ENCODE measurements at regions not wholly inside any gene's neighbourhood (a gene's known extent, or its start where the extent isn't known, plus 50 kb on each side); places are given as distances from the start of the nearest gene placed in this dataset.

DNA sequence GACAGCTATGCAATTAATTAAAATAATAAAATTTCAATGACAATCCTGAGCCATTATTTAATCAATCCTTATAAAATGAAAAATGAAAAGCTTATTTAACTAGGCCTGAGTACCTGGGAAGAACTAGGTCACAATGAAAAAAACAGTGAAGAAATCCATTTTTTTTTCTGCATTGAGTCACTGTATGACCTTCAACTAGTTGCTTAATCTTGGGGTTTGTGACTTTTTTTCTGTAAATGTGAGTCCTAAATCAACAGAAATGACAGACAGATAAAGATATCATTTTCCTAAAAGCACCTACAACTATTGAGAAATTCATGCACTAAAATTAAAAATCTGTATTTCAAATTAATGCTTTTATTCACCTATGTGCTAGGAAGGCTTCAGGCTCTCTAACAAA is 96.8 kb downstream of the TMEM26 start:
- Histone ChIP-seq H3K36me3 (ENCODE audit: control insufficient read depth, insufficient read depth, low read length, severe bottlenecking) (no peaks in the 10 kb centered on the region), H3K4me3 (ENCODE audit: low read length) (no peak overlapping the region), H3K4me1 (ENCODE audit: control insufficient read depth, insufficient read depth, low read length) (no peaks in the 10 kb centered on the region), H3K9me3 (ENCODE audit: control insufficient read depth, low read length) (no peaks in the 10 kb centered on the region), H3K9ac (ENCODE audit: low read length) (no peak overlapping the region), H3K27me3 (replicated peaks; ENCODE audit: control insufficient read depth, insufficient read depth, low read length) (no peaks in the 10 kb centered on the region)
- peak; percentile 39 for DNase-seq (ENCODE audit: low read depth)

DNA sequence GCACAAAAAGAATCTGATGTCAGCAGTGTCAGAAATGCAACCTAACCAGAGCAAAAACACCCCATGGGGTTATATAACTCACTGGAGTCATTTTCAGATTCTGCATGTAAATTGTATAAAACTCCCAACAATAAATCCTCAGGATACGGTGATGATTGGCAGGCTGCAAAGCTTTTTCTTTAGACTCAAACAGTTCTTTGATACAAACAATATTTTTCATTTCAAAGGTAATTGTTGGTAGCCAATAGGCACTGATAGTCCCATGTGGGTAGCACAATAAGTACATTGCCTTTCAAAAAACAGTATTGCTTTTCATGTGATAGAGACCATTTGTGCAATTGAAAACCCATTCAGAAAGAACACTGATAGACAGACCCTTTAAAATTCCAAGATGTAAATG is 98.0 kb downstream of the TMEM26 start:
- H3K27me3 ChIP-seq (replicated peaks; ENCODE audit: control insufficient read depth, insufficient read depth, low read length): no peaks in the 10 kb centered on the region
- no peak overlapping the region for H3K9ac ChIP-seq (ENCODE audit: low read length)
- no peaks in the 10 kb centered on the region for H3K36me3 ChIP-seq (ENCODE audit: control insufficient read depth, insufficient read depth, low read length, severe bottlenecking)
- no peaks in the 10 kb centered on the region for H3K9me3 ChIP-seq (ENCODE audit: control insufficient read depth, low read length)
- no peaks in the 10 kb centered on the region for H3K4me1 ChIP-seq (ENCODE audit: control insufficient read depth, insufficient read depth, low read length)
- no peak for DNase-seq (ENCODE audit: low read depth)
- H3K4me3 ChIP-seq (ENCODE audit: low read length): no peak overlapping the region

DNA sequence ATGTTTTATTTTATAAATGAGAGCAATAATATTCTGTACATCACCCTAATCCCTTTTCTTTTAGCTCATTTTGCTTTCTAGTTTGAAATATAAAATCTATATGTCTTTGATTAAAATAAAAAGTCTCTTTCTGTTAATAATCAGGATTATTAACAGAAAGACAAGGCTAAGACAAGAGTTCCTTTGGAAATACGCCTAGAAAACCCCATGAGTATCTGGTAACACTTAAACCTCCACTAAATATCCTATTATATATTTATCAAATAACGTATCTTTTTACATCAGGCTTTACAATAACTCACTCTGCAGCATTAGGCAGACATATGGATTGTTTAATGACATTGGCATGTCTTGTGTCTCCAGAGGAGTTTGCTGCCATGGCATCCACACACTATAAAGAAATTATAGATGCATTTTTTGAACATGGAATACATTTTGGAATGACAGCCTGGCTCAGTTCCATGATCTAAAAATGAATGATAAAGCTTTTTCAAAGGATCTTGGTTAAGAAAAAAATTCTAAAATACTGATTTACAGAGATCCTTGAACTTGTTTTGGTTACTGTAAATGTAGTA is 98.7 kb downstream of the TMEM26 start:
- DNase-seq (ENCODE audit: low read depth): no peak
- H3K4me3 ChIP-seq (ENCODE audit: low read length): no peak overlapping the region
- H3K9ac ChIP-seq (ENCODE audit: low read length): no peak overlapping the region
- H3K36me3 ChIP-seq (ENCODE audit: control insufficient read depth, insufficient read depth, low read length, severe bottlenecking): no peaks in the 10 kb centered on the region
- H3K9me3 ChIP-seq (ENCODE audit: control insufficient read depth, low read length): no peaks in the 10 kb centered on the region
- no peaks in the 10 kb centered on the region for H3K4me1 ChIP-seq (ENCODE audit: control insufficient read depth, insufficient read depth, low read length)
- H3K27me3 ChIP-seq (replicated peaks; ENCODE audit: control insufficient read depth, insufficient read depth, low read length): no peaks in the 10 kb centered on the region

DNA sequence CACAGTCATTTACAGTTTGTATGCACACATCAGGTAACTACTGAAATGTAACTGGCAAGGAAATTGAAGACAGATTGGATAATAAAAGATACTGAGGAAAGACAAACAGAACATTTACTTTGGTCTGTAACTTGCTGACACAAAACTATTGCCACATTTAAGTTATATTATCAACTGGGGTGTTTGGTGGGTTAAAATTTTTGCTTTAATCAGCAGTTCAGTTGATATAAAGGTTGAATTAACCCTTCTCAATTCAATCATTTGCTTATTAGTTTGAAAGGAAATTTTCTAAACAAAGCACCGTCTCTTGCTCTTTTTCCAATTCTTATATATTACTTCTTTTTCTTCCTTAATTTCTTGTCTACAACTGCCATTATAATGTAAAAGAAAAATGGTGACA is 102.4 kb downstream of the TMEM26 start:
- no peaks in the 10 kb centered on the region for H3K36me3 ChIP-seq (ENCODE audit: control insufficient read depth, insufficient read depth, low read length, severe bottlenecking)
- no peak for DNase-seq (ENCODE audit: low read depth)
- no peaks in the 10 kb centered on the region for H3K4me1 ChIP-seq (ENCODE audit: control insufficient read depth, insufficient read depth, low read length)
- no peaks in the 10 kb centered on the region for H3K27me3 ChIP-seq (replicated peaks; ENCODE audit: control insufficient read depth, insufficient read depth, low read length)
- no peak overlapping the region for H3K4me3 ChIP-seq (ENCODE audit: low read length)
- no peak overlapping the region for H3K9ac ChIP-seq (ENCODE audit: low read length)
- H3K9me3 ChIP-seq (ENCODE audit: control insufficient read depth, low read length): no peaks in the 10 kb centered on the region

DNA sequence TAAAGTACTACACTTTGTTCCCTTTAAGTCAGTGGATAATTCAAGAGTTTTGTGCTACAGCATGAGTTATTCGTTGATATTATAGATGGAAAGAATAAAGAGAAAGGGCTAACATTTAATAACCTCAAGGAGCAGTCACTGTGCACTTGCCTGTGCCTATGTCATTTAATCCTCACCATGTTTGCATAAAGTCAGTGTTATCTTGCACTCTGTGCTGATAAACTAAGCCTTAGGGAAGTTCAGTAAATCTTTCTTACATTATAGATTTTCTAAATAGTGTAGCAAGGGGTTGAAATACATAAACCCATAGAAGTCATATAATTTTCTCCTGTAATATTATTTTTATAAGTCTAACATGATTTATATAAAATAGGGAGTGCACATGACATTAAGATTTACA is 103.1 kb downstream of the TMEM26 start:
- H3K36me3 ChIP-seq (ENCODE audit: control insufficient read depth, insufficient read depth, low read length, severe bottlenecking): no peaks in the 10 kb centered on the region
- H3K4me1 ChIP-seq (ENCODE audit: control insufficient read depth, insufficient read depth, low read length): no peaks in the 10 kb centered on the region
- no peak overlapping the region for H3K9ac ChIP-seq (ENCODE audit: low read length)
- no peaks in the 10 kb centered on the region for H3K9me3 ChIP-seq (ENCODE audit: control insufficient read depth, low read length)
- DNase-seq (ENCODE audit: low read depth): no peak
- H3K27me3 ChIP-seq (replicated peaks; ENCODE audit: control insufficient read depth, insufficient read depth, low read length): no peaks in the 10 kb centered on the region
- no peak overlapping the region for H3K4me3 ChIP-seq (ENCODE audit: low read length)

DNA sequence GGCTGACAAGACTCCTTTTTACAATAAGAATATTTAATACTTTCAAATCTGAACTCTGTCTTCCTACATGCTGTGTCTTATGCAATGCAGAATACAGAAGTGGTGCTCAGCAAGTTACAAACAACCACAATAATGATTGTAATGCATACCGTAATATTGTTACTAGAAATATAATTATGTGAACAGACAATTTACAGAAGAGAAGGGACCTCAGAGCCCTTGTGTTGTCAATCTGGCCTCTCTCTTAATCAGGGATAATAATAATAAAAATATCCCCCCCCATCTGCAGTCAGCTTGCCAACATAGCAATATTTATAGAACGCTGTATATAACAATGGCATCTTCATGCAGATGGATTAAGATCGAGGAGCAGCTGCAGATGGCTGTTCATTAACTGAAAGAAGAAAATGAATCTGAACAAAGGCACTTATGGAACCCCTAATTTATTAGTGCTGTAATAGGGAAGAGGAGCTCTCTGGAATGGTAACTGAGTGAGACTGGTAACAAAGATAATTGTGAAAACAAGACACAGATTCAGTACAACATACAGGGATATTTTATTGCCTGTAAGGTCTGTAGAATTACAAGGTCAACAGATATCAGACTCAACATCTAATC is 106.3 kb downstream of the TMEM26 start:
- Histone ChIP-seq H3K9ac (ENCODE audit: low read length) (no peak overlapping the region), H3K4me1 (ENCODE audit: control insufficient read depth, insufficient read depth, low read length) (no peaks in the 10 kb centered on the region), H3K27me3 (replicated peaks; ENCODE audit: control insufficient read depth, insufficient read depth, low read length) (no peaks in the 10 kb centered on the region), H3K36me3 (ENCODE audit: control insufficient read depth, insufficient read depth, low read length, severe bottlenecking) (no peaks in the 10 kb centered on the region), H3K4me3 (ENCODE audit: low read length) (no peak overlapping the region), H3K9me3 (ENCODE audit: control insufficient read depth, low read length) (no peaks in the 10 kb centered on the region)
- peak; percentile 27 for DNase-seq (ENCODE audit: low read depth)

DNA sequence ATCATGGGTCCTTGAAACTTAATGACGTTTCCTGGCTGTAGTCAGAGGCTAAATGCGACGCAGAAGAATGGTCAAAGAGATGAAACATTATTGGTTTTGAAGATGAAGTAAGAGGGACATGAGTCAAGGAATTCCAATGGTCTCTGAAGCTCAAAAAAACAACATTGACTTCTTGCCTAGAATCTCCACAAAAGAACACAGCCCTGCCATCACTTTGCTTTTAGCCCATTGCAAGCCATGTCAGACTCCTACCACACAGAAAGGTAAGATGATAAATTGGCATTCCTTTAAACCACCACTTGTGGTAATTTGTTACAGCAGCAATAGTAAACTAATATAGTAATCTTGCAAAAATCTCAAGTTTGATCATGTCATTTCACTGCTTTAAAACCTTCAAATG is 109.4 kb downstream of the TMEM26 start:
- no peaks in the 10 kb centered on the region for H3K4me1 ChIP-seq (ENCODE audit: control insufficient read depth, insufficient read depth, low read length)
- H3K9ac ChIP-seq (ENCODE audit: low read length): no peak overlapping the region
- no peak for DNase-seq (ENCODE audit: low read depth)
- H3K9me3 ChIP-seq (ENCODE audit: control insufficient read depth, low read length): no peaks in the 10 kb centered on the region
- H3K4me3 ChIP-seq (ENCODE audit: low read length): no peak overlapping the region
- no peaks in the 10 kb centered on the region for H3K36me3 ChIP-seq (ENCODE audit: control insufficient read depth, insufficient read depth, low read length, severe bottlenecking)
- H3K27me3 ChIP-seq (replicated peaks; ENCODE audit: control insufficient read depth, insufficient read depth, low read length): no peaks in the 10 kb centered on the region

DNA sequence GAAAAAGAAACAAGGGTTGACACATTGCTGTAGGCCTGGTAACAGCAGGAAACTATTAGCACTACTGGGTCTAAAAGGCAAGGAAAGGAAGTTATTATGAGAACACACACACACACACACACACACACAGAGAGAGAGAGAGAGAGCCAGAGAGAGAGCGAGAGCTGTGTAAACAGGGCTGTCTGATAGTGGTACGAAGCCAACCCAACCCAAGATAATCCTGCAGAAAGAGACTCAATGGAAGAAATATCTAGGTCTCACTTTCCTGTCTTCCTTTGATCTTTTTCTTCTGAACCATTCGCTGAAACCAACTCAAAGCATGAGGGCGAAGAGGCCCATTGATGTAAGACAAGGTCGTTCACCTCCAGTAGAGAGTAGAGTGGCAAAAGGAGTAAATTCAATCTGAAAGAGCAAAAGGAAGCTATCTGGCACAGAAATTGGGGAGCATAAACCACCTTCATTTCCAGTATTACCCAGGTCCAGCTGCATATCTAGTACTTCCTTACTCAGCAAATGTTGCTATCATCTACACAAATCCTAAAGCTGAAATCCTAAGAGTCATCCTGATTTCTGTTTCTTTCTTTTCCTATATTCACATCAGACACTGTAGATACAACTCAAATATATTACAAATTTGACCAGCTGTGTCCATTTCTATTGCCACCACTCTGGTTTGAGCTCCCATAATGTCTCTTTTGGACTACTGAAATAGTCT is 110.2 kb downstream of the TMEM26 start:
- DNase-seq (ENCODE audit: low read depth): no peak
- H3K4me1 ChIP-seq (ENCODE audit: control insufficient read depth, insufficient read depth, low read length): no peaks in the 10 kb centered on the region
- no peak overlapping the region for H3K9ac ChIP-seq (ENCODE audit: low read length)
- H3K4me3 ChIP-seq (ENCODE audit: low read length): no peak overlapping the region
- H3K9me3 ChIP-seq (ENCODE audit: control insufficient read depth, low read length): no peaks in the 10 kb centered on the region
- H3K27me3 ChIP-seq (replicated peaks; ENCODE audit: control insufficient read depth, insufficient read depth, low read length): no peaks in the 10 kb centered on the region
- H3K36me3 ChIP-seq (ENCODE audit: control insufficient read depth, insufficient read depth, low read length, severe bottlenecking): no peaks in the 10 kb centered on the region

DNA sequence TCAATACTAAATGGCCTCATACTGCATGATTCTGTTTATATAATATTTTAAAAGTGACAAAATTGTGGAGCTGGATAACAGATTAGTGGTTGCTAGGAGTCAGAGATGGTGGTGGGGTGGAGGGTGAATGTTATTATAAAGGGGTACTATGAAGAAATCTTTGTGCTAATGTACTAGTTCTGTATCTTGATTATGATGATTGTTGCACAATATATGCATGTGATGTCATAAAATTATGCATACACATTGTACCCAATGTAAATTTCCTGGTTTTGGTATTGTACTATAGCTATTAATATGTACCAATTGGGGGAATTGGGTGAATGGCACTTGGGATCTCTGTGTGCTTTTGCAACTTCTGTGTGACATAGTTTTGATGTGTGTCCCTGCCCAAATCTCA is 112.2 kb downstream of the TMEM26 start:
- no peaks in the 10 kb centered on the region for H3K36me3 ChIP-seq (ENCODE audit: control insufficient read depth, insufficient read depth, low read length, severe bottlenecking)
- no peaks in the 10 kb centered on the region for H3K27me3 ChIP-seq (replicated peaks; ENCODE audit: control insufficient read depth, insufficient read depth, low read length)
- H3K9ac ChIP-seq (ENCODE audit: low read length): no peak overlapping the region
- H3K4me1 ChIP-seq (ENCODE audit: control insufficient read depth, insufficient read depth, low read length): no peaks in the 10 kb centered on the region
- no peak overlapping the region for H3K4me3 ChIP-seq (ENCODE audit: low read length)
- no peak for DNase-seq (ENCODE audit: low read depth)
- H3K9me3 ChIP-seq (ENCODE audit: control insufficient read depth, low read length): no peaks in the 10 kb centered on the region

DNA sequence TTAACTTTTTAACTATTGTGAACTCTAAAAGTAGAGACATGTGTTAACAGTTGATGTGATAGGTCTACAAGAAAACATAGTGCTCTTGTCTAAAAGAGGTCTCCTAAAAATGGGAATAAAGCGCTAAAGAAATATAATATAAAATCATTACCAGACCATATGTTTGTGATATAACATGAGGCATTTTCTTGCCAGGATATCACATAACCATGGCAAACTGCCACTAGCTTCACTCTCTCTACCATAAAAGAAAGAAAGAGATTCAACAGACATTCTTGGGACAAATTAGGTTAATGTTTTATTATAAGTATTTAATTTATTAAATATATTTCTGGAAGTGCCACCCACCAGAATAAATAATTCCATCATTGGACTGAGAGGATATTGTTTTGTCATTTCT is 115.0 kb downstream of the TMEM26 start:
- Histone ChIP-seq H3K9ac (ENCODE audit: low read length) (no peak overlapping the region), H3K9me3 (ENCODE audit: control insufficient read depth, low read length) (no peaks in the 10 kb centered on the region), H3K27me3 (replicated peaks; ENCODE audit: control insufficient read depth, insufficient read depth, low read length) (no peaks in the 10 kb centered on the region), H3K4me1 (ENCODE audit: control insufficient read depth, insufficient read depth, low read length) (no peaks in the 10 kb centered on the region), H3K36me3 (ENCODE audit: control insufficient read depth, insufficient read depth, low read length, severe bottlenecking) (no peaks in the 10 kb centered on the region), H3K4me3 (ENCODE audit: low read length) (no peak overlapping the region)
- peak; percentile 16 for DNase-seq (ENCODE audit: low read depth)

DNA sequence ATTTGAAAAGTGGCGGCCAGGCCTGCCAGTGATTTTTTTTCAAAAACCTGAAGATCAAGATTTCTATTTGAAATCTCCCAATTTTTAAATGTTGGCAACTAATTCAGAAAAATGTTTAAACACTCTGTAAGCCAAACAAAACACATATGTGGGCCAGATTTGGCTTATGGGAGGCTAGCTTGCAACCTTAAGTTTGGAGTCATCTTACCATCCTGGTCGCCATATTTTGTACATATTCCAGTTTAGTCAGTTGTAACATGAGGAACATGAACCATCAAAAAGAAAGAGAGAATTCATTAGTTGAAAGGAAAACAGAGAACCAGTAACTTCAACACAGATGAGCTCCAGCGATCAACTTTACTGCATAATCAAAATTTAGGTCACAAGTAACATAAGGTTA is 115.4 kb downstream of the TMEM26 start:
- Histone ChIP-seq H3K9me3 (ENCODE audit: control insufficient read depth, low read length) (no peaks in the 10 kb centered on the region), H3K36me3 (ENCODE audit: control insufficient read depth, insufficient read depth, low read length, severe bottlenecking) (no peaks in the 10 kb centered on the region), H3K4me1 (ENCODE audit: control insufficient read depth, insufficient read depth, low read length) (no peaks in the 10 kb centered on the region), H3K9ac (ENCODE audit: low read length) (no peak overlapping the region), H3K27me3 (replicated peaks; ENCODE audit: control insufficient read depth, insufficient read depth, low read length) (no peaks in the 10 kb centered on the region), H3K4me3 (ENCODE audit: low read length) (no peak overlapping the region)
- DNase-seq (ENCODE audit: low read depth): no peak

Data from adipocyte (in vitro differentiated cells).